GM21825 (cell line): ENCODE measurements at regions not wholly inside any gene's neighbourhood (a gene's known extent, or its start where the extent isn't known, plus 50 kb on each side); places are given as distances from the start of the nearest gene placed in this dataset.
"Not testable (repeated sequence)": the region's sequence is repeated elsewhere in the genome, so short reads cannot be mapped to it uniquely, and the experiment has no call there.

ENCODE experiments used
- ATAC-seq: cut with Tn5 transposase; IDR thresholded peaks from one replicate; pipeline ENCODE4 v1.9.1; 2021; ENCODE audit warnings: mild to moderate bottlenecking, moderate library complexity; ENCODE audit not compliant: unreplicated experiment

DNA sequence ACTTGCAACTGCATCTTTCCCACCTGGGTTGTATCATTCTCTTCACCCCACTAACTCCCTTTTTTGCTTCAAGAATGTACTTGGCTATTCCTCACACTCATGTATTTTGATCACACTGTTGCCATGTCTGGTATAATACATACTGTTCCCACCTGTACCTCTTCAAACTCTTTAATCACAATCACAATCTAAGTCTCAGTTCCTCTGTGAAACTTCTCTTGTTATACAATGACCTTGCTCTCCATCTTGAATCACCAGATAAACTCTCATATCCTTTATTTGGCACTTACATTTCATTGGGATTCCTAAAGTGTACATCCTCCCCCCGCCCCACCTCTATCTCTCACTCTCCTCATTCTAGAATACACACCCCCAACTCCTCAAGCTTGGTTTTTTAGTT lies 516.0 kb upstream of the CHORDC1 start:
- no peak for ATAC-seq

DNA sequence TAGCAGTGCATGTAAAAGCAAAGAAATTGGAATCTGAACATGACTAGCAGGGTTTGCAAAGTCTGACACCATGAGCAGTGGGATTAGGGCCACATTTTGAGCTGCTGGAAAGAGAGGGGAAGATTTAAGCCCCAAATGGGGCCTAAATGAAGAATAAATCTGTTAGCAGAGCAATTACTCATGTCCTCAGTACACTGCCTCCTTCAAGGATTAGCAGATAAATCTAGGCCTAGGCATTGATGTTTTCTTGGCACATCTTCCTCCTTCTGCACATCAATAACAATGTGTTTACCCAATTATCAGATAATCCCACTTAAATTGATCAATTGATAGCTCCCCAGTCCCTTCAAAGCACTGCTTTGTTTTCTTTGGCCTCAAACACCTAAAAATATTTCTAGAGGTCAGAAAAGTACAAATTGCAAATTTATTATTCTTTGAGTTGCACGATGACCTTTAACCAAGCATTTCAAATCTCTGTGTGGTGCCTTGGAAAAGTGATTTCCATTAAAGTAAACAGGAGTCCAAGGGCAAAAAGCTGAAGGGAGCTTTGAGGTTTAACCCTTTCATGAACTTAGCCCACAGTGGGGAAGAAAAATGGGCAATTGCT lies 514.7 kb upstream of the CHORDC1 start:
- no peak for ATAC-seq

DNA sequence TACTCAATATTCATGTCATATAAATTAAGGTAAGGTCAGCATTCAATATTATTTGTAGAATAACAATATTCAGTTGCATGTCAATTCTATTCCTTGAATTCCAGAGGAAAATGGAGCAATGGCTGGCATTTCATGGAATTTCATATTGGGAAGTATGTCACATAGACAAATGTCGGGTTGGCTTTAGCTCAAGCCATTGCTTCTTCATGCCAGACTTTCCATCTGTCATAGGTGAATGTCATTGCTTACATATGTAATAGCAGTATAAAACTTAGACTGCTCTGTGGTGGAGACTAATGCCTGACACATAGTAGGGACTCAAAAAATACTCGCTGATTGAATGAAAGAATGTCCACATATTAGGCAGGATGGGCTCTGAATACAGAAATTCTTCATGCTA lies 509.6 kb upstream of the CHORDC1 start:
- no peak for ATAC-seq

DNA sequence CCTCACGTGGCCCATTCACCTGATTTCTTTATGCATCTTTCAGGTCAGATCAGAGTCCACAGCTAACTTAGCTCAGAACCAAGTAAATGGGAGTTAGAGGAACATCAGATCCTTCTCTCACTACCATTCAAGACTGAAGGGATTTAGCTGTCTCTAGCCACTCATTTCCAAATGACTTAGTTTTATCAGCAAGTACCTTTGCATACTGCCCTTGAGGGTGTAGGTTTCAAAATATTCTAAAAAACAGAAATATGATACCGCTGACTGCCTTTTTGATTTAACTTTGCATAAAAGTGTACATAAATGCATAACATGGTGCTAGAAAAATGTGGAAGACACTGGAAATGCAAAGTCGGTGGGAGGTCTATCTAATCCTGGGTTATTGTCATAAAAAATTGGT lies 500.6 kb upstream of the CHORDC1 start:
- no peak for ATAC-seq

DNA sequence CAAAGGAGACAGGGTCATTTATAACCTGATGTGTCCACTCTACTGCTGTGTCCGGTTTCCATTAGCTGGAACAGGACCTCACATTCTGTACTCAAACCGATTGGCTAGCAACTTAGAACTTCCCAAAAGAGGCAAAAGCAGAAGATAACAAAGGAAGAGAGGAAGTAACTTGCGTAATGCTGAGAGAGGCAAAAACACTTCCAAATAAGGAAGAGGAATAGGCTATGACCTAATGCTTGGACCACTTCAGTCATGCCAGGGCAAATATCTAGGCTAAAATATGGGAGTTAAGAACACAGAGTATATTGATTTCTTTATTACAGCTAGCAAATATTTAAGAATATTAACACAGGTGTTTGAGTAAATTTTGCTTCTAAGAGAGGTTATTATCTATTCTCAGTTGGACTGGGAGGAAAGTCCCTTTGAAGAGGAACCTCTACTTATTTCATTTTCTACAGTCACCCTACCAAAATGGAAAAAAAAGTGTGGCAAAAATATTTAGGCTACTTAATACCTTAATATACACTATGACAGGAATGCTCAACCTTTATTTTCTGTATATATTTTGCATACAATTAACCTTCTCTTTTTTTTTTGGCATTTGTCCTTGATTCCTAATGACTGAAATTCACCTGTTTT lies 499.8 kb upstream of the CHORDC1 start:
- ATAC-seq: no peak

DNA sequence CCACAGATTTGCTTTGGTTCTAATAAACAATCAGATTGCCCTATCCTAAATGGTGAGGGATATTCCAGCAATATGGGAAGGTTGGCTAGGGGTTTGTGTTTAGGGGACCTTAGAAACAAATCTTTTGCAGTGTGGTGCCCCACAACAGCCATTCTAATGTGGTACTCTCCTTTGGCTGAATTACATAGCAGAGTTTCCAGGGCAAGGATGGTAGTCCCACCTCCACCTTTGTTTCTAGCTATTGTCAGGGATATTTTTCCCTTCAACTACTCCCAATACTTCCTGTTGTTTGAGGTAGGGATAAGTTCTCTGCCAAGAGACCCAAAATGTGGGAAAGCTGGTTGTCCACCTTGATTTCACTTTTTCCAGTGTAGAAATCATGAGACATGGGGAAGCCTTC lies 494.7 kb upstream of the CHORDC1 start:
- no peak for ATAC-seq

DNA sequence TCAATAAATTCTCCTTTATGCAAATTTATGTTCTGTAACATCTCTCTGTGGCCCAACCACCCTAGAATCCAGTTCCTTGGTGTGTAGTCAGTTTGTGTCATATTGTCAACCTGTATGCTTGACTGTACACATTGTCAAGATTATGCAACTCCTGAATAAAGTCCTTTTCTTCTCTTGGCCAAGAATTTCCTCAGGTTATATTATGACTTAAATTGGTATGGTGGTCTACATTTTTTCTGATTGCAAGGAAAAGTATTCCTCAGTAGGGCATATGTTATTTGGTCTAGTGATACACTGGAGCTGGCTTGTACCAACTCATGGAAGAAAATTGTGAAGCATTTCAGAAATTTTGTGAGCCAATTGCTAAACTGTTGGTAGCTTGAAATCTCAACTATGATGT lies 482.8 kb upstream of the CHORDC1 start:
- ATAC-seq: no peak

DNA sequence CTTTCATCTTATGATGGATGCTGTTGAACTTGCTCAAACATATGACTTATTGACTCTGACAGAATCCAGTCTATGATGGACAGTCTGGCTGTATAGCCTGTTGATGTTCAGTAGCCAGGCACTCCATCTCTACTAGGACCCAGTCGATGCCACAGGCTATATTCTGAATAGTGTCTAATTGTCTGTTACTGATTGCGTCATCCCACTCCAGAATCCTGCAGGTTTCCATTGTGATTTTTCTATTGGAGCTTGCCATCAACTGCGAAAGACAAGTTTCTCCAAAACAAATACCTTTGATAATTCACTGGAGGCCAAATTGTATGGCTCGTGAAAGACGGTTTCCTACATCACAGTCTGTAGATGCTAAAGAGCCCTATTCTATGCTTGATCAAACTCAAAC lies 481.7 kb upstream of the CHORDC1 start:
- no peak for ATAC-seq

DNA sequence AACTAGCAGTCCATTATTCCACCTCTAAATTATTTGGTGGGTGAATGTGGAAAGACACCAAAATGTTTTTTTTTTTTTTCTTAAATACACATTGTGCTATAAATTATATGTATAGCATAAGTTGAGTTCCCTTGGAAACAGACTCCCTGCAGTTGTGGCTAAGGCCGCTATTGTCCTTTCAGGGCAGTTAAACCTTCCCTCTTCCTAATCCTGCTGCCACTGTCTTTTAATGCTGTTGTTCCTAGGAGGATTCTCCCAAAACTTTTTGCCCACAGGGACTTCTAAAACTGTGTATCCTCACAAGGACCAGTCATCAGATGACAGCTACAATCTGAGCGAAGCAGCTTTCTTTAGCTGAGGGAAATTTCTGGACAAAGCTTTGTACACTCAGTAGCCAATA lies 478.9 kb upstream of the CHORDC1 start:
- ATAC-seq: no peak

DNA sequence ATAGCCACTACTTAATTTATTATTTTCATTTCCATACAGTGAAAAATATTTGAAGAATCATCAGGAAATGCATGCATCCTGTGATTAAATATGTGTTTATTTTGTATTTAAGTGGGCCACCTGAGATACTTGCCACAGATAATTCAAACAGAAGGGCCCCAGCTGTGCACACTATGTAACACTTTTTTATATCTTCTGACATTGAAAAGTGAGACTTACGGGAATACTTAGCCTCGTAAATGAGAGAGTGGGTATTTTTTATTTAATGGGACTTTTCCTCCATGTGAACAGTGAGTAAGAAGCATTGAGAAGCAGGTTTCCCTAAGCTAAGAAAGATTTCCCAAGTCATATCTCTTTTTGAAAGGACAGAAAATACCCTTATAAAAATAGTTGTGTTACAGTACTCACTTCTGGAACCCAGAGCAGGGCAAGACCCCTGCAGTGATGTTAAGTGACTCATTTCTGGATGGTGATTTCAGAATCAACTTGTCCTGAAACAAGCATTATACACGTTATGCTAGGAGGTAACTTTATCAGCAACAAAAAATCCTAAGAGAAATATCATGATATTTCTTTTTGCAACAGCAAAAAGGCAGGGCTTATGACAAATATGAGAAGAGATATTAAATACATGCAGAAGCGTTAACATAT lies 478.1 kb upstream of the CHORDC1 start:
- ATAC-seq: peak; percentile 57

DNA sequence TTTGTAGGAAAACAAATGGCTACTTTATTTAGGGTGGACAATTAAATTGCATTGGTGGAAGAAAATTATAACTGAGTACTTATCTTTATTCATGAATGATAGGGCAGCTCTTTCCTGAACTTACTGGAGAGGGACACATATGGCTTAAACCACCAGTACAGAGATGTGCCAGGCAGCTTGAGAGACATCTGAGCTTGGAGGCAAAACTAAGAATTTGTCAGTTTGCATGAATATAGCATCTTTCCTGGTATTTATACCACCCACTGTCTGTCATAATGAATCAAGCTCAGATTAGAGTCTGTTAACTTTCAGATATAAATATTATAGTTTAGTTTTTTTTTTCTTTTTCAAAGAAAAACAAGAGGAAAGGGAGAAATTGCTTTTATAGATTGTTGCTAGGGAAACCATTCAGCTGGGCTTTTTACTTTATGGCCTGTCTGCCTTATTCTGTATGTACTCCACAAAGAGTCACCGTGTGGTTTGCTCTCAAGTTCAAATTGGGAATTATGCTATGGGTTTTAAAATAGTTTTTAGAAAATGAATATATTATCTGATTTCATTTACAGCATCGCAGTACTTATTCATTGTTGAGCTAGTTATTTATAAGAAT lies 477.0 kb upstream of the CHORDC1 start:
- no peak for ATAC-seq

DNA sequence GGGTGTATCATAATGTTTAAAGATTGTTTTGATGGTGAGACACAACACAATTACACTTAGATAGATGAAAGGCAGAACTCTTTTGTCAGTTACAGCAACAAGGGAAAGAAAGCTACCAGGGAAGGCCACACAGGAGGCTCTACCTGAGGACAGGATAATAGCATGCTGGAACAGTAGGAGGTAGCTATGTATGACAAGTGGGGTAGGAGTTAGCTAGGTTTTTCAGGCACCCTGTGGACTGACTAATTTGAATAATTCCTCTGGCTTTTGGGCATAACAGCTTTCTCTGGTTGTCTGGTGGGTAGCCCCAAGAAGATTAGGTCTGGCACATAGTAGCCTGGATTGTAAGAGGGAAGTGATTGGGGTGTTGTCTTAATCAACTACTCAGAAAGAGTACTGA lies 475.4 kb upstream of the CHORDC1 start:
- ATAC-seq: no peak

DNA sequence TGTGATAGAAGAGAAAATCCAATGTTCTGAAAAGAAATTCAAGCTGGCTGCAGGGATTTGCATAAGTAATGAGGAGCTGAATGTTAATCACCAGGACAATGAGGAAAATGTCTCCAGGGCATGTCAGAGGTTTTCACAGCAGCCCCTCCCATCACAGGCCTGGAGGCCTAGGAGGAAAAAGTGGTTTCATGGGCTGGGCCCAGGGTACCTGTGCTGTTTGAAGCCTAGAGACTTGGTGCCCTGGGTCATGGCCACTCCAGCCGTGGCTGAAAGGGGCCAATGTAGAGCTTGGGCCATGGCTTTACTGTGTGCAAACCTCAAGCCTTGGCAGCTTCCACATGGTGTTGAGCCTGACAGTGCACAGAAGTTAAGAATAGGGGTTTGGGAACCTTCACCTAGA lies 452.6 kb upstream of the CHORDC1 start:
- not testable (repeated sequence) for ATAC-seq

DNA sequence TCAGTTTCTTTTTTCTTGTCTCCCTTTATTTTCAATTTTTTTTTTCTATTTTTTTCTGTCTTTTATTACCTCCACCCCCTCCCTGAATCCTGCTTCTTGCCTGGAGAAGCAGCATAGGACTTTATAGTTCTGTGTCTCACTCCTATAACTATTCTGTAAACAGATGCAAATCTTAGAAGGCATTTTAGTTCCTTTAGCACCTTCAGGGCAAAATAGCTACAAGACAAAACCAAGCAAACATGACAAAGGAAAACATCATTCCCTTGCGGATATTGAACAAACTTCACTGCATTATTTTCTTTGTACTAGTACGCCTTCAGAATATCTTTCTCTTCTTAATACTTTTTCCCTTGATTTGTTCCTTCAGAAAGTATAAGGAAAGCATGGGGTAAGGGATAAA lies 446.2 kb upstream of the CHORDC1 start:
- ATAC-seq: no peak

DNA sequence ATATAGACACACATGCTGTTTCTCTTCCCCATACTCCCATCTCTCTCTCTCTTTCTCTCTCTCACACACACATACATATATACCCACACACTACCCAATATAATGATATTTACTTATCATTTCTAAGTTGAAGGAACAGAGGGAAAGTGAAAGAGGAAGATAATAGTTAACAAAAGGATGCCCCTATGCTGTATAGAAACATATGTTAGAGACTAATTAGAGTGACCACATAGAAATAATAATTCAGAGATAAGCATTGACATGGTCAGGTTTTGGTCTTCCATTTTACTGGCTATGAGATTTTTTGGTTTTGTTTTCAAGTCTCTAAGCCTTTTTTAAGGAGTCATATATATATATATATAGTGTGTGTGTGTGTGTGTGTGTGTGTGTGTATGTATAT lies 445.7 kb upstream of the CHORDC1 start:
- no peak for ATAC-seq

DNA sequence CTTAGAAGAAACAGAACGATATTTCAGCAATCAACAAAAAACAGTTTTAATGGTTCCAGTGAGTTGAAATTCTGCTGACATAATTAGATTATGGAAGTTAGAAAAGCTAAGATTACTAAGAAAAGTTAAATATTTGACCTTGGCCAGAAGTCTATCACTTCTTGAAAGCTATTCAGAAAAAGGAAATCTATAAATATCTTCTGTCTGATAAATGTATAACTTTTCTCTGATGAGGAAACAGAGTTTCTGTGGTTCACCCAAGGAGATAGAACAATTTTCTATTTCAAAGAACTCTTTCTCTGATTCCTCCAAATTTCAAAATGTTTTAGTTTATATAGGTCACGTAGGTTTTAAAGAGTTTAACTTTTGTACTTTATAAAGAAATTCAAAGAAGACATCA lies 438.4 kb upstream of the CHORDC1 start:
- ATAC-seq: peak; percentile 57

DNA sequence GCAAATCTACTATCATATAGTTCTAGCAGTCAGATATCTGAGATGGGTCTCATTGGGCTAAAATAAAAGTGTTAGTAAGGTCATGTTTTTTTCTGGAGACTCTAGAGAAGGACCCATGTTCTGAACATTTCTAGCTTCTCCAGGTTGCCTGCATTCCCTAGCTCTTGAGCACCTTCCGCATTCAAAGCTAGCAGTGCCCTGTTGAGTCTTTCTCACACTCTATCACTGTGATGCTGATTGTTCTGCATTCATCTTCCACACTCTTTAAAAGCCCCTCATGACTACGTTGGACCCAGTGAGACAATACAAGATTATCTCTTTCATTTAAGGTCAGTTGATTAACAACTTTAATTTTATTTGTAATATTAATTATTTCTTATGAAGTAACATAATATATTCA lies 433.3 kb upstream of the CHORDC1 start:
- ATAC-seq: no peak

DNA sequence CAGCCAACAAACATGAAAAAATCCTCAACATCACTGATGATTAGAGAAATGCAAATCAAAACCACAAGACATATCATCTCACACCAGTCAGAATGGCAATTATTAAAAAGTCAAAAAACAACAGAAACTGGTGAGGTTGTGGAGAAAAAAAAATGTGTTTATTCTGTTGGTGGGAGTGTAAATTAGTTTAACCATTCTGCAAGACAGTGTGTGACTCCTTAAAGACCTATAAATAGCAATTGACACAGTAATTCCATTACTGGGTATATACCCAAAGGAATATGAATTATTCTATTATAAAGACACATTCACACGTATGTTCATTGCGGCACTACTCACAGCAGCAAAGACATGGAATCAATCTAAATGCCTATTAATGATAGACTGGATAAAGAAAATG lies 427.3 kb upstream of the CHORDC1 start:
- ATAC-seq: no peak

DNA sequence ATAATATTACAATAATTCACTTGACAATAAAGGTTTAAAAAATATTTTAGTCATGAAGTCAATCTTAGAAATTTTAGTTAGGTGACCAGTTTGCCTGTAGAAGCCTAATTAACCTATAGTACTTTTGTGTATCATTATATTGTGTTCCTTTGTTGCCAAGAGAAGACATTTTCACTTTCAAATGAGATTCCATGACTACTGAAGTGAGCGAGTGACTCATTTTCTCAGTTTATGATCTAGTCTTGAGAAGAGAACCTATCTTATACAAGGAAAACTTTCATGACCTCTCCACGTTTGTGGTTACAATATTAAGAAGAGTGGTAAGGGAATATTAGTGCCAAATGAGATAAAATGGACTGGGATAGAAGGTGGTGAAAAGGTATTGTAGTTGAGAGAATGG lies 423.9 kb upstream of the CHORDC1 start:
- ATAC-seq: no peak

DNA sequence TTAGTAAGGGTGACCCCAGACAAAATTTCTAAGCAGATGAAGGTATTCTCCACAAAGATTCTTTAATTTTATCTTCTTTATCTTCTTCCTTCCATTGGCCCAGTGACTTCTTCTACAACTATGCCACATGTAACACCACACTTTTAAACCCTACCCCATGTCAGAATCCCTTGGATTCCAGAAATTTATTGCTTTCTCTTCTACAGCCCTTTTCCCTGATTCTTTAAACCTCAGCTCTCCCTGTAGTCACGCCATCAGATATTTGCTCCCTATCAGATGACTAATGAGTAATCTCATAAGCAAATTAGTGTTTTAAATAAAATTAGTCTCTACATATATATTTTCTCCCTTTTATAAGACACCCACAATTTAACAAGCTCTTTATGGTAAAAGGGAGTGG lies 423.4 kb upstream of the CHORDC1 start:
- no peak for ATAC-seq

DNA sequence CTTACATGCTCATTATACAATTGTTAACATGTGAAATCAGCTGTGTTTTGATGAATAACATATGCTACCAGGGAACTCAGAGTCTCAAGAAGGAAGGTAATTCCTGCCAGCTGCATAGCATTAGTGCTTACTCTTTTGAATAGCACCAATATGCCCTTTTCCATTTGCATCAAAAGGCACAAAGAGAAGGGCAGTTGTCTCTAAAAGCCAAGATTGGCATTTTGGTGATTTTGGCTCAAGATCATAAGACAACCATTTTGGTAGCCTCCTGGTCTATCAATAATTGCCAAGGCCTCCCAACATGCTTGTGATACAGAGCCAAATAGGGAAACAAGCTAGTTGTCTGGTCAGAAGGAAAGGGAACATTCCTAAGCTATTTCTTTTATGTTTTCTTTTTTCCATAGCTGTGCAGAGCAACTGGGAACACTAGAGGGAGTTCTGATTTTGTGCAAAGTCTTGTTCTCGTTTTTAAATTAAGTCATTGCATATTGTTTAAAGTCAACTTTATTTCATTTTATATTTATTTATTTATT lies 416.7 kb upstream of the CHORDC1 start:
- ATAC-seq: no peak

DNA sequence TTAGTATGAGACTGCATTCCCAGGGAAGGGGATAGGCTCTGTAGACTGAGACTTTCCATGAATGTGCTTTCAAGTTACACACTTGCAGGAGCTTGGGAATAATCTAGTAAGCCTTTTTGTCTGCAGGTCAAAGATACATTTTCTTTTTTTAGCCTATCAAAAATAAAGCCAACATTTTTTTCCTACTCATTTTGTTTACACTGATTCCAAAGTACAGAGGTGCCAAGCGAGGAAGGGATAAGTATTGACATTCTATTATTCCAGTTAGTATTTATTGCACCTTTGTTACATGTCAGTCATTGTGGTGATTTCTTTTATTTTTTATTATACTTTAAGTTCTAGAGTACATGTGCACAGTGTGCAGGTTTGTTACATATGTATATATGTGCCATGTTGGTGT lies 413.0 kb upstream of the CHORDC1 start:
- no peak for ATAC-seq
